ENCODE measurements at regions not wholly inside any gene's neighbourhood (a gene's known extent, or its start where the extent isn't known, plus 50 kb on each side); places are given as distances from the start of the nearest gene placed in this dataset.
"Not testable (repeated sequence)": the region's sequence is repeated elsewhere in the genome, so short reads cannot be mapped to it uniquely, and the experiment has no call there.

GRCh38 chr16:48029768-48030167 lies 126.0 kb downstream of the ABCC12 start:
- no peaks in the 10 kb centered on the region for H3K36me3 ChIP-seq
- H3K4me1 ChIP-seq: no peaks in the 10 kb centered on the region
- no peak overlapping the region for H3K4me3 ChIP-seq
- H3K9me3 ChIP-seq: no peaks in the 10 kb centered on the region
- no peak for TF ChIP-seq CTCF (IDR thresholded peaks at IDR 0.05)
- no peaks in the 10 kb centered on the region for H3K27me3 ChIP-seq
- no peak overlapping the region for H3K27ac ChIP-seq
- DNase-seq (ENCODE audit: low spot score in 2 of 2): no peak
- intact Hi-C loops (cut with DNase I): no loop called here

- no peak overlapping the region for H3K27ac ChIP-seq
- H3K36me3 ChIP-seq: no peaks in the 10 kb centered on the region
- H3K27me3 ChIP-seq: no peaks in the 10 kb centered on the region
- intact Hi-C loops (cut with DNase I): no loop called here
- no peak for DNase-seq (ENCODE audit: low spot score in 2 of 2)
- no peaks in the 10 kb centered on the region for H3K9me3 ChIP-seq
- TF ChIP-seq CTCF (IDR thresholded peaks at IDR 0.05): no peak
- H3K4me3 ChIP-seq: no peak overlapping the region
- H3K4me1 ChIP-seq: no peaks in the 10 kb centered on the region
Observed at GRCh38 chr16:48025359-48025758, 130.4 kb downstream of the ABCC12 start.

DNA sequence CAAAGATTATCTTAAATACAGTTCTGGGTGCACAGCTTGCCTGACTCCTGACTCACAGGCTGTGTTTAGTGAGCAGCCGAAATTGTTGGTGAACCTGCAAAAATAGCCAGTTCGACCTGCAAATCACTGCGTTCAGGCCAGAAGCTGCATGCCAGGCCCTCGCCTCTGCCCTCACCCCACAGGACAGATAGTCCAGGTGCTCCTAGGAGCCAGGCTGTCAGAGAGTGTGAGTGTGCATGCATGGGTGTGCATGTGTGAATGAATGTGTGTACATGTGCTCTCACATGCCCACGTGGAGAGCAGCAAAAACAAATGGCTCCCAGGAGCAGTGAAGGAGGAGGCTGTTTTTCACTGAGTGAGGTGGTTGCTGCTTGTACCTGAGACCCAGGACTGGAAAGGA lies 131.8 kb downstream of the ABCC12 start:
- no peaks in the 10 kb centered on the region for H3K27me3 ChIP-seq
- H3K4me1 ChIP-seq: no peaks in the 10 kb centered on the region
- intact Hi-C loops (cut with DNase I): no loop called here
- no peak overlapping the region for H3K27ac ChIP-seq
- no peak for DNase-seq (ENCODE audit: low spot score in 2 of 2)
- H3K36me3 ChIP-seq: no peaks in the 10 kb centered on the region
- no peaks in the 10 kb centered on the region for H3K9me3 ChIP-seq
- no peak for TF ChIP-seq CTCF (IDR thresholded peaks at IDR 0.05)
- no peak overlapping the region for H3K4me3 ChIP-seq

GRCh38 chr16:48022496-48022895 lies 133.3 kb downstream of the ABCC12 start:
- H3K9me3 ChIP-seq: no peaks in the 10 kb centered on the region
- H3K36me3 ChIP-seq: no peaks in the 10 kb centered on the region
- H3K4me3 ChIP-seq: no peak overlapping the region
- no peak for TF ChIP-seq CTCF (IDR thresholded peaks at IDR 0.05)
- no peaks in the 10 kb centered on the region for H3K27me3 ChIP-seq
- no peak overlapping the region for H3K27ac ChIP-seq
- H3K4me1 ChIP-seq: no peaks in the 10 kb centered on the region
- intact Hi-C loops (cut with DNase I): no loop called here
- DNase-seq (ENCODE audit: low spot score in 2 of 2): no peak

DNA sequence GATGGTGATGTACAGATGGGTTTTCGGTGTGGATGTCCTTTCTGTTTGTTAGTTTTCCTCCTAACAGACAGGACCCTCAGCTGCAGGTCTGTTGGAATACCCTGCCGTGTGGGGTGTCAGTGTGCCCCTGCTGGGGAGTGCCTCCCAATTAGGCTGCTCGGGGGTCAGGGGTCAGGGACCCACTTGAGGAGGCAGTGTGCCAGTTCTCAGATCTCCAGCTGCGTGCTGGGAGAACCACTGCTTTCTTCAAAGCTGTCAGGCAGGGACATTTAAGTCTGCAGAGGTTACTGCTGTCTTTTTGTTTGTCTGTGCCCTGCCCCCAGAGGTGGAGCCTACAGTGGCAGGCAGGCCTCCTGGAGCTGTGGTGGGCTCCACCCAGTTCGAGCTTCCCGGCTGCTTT lies 135.2 kb downstream of the ABCC12 start:
- H3K4me3 ChIP-seq; H3K36me3 ChIP-seq; DNase-seq (ENCODE audit: low spot score in 2 of 2); H3K9me3 ChIP-seq; intact Hi-C loops (cut with DNase I); H3K27ac ChIP-seq; H3K4me1 ChIP-seq; H3K27me3 ChIP-seq: not testable (repeated sequence)

GRCh38 chr16:48014349-48015135 lies 141.3 kb downstream of the ABCC12 start:
- no peak for DNase-seq (ENCODE audit: low spot score in 2 of 2)
- Histone ChIP-seq H3K27me3 (no peaks in the 10 kb centered on the region), H3K9me3 (no peaks in the 10 kb centered on the region), H3K4me1 (no peaks in the 10 kb centered on the region), H3K4me3 (no peak overlapping the region), H3K36me3 (no peaks in the 10 kb centered on the region), H3K27ac (no peak overlapping the region)
- intact Hi-C loops (cut with DNase I): no loop called here
- TF ChIP-seq CTCF (IDR thresholded peaks at IDR 0.05): no peak

All from ascending aorta (tissue), 2 donors.